IPS DF 6.9 (cell line): ENCODE measurements at regions not wholly inside any gene's neighbourhood (a gene's known extent, or its start where the extent isn't known, plus 50 kb on each side); places are given as distances from the start of the nearest gene placed in this dataset.

Experiments
- DNase-seq: peaks from one replicate; pipeline ENCODE4 v3.0.0-alpha.2; 2013; ENCODE audit warnings: low read depth, low spot score
- H3K27ac ChIP-seq: one replicate; pipeline ENCODE4 v1.5.1; 2013; ENCODE audit warnings: low read length, control low read depth
- H3K27me3 ChIP-seq: 2 replicates; pipeline ENCODE4 v1.6.1; 2013; ENCODE audit warnings: mild to moderate bottlenecking, low read length; ENCODE audit not compliant: control insufficient read depth, insufficient read depth
- H3K36me3 ChIP-seq: 2 replicates; pipeline ENCODE4 v1.6.1; 2013; ENCODE audit warnings: low read length; ENCODE audit not compliant: control insufficient read depth, insufficient read depth
- H3K4me1 ChIP-seq: 2 replicates; pipeline ENCODE4 v1.6.1; 2013; ENCODE audit warnings: low read length; ENCODE audit not compliant: control insufficient read depth, insufficient read depth
- H3K4me3 ChIP-seq: 2 replicates; pipeline ENCODE4 v1.5.1; 2013; ENCODE audit warnings: mild to moderate bottlenecking, low read length
- H3K9me3 ChIP-seq: 2 replicates; pipeline ENCODE4 v1.6.1; 2013; ENCODE audit warnings: low read length, inconsistent platforms; ENCODE audit not compliant: control insufficient read depth, insufficient read depth
- WGBS: extraction: QIAGEN DNeasy Blood & Tissue Kit; methylation state at CpG from one replicate; pipeline ENCODE4 v1.1.7; 2013; ENCODE audit warnings: mixed read lengths, missing lambda C conversion rate; ENCODE audit not compliant: insufficient read length, insufficient coverage; 5-methylcytosine and 5-hydroxymethylcytosine counted together

GRCh38 chr18:1604751-1605150 is 700.1 kb downstream of the ADCYAP1 start:
- H3K36me3 ChIP-seq, result no peaks in the 10 kb centered on the region
- H3K27me3 ChIP-seq, result no peaks in the 10 kb centered on the region

DNA sequence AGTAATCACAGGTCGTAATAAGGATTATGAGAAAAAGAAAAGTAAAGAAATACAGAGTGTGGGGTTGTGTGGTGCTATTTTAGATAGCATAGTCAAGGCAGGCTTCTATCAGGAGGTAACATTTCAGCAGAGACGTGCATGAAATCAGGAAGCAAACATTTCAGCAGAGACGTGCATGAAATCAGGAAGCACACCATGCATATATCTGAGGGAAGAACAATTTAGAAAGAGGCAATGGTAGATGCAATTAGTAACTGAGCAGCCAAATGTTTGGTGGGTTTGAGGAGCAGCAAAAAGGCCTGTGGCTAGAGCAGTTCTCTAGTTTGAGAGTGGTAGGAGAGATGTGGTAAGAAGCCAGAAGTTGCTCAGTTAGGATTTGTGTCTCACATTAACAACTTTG is 713.7 kb downstream of the ADCYAP1 start:
- no peaks in the 10 kb centered on the region for H3K27me3 ChIP-seq
- H3K4me3 ChIP-seq, result no peak overlapping the region
- WGBS, result 100% methylated on average over 1 of the region's 3 CpGs
- no peak for DNase-seq
- no peaks in the 10 kb centered on the region for H3K9me3 ChIP-seq
- no peaks in the 10 kb centered on the region for H3K4me1 ChIP-seq
- H3K36me3 ChIP-seq, result no peaks in the 10 kb centered on the region
- no peak overlapping the region for H3K27ac ChIP-seq

More at GRCh38 chr18:1604751-1605150, 700.1 kb downstream of the ADCYAP1 start:
- no CpG with 5 or more reads among the region's 5 CpGs for WGBS
- Histone ChIP-seq H3K4me1 (no peaks in the 10 kb centered on the region), H3K9me3 (no peaks in the 10 kb centered on the region), H3K27ac (no peak overlapping the region), H3K4me3 (no peak overlapping the region)
- no peak for DNase-seq

DNA sequence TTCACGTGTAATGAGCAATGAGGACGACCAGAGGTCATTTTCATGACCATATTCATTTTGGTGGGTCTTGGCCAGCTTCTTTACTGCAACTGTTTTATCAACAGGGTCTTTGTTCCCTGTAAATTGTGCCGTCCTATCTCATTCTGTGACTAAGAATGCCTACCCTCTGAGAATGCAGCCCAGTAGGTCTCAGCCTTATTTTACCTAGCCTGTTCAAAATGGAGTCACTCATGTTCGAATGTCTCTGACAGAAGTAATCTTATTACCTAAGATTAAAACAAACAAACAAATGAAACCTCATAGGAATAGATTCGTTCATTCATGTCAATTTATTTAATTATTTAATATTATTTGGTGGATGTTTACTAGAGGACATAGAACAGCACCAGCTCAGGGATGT is 714.8 kb downstream of the ADCYAP1 start:
- no peaks in the 10 kb centered on the region for H3K4me1 ChIP-seq
- H3K27ac ChIP-seq, result no peak overlapping the region
- no peak overlapping the region for H3K4me3 ChIP-seq
- no peaks in the 10 kb centered on the region for H3K36me3 ChIP-seq
- WGBS, result no CpG with 5 or more reads among the region's 5 CpGs
- H3K27me3 ChIP-seq, result no peaks in the 10 kb centered on the region
- DNase-seq, result no peak
- no peaks in the 10 kb centered on the region for H3K9me3 ChIP-seq

DNA sequence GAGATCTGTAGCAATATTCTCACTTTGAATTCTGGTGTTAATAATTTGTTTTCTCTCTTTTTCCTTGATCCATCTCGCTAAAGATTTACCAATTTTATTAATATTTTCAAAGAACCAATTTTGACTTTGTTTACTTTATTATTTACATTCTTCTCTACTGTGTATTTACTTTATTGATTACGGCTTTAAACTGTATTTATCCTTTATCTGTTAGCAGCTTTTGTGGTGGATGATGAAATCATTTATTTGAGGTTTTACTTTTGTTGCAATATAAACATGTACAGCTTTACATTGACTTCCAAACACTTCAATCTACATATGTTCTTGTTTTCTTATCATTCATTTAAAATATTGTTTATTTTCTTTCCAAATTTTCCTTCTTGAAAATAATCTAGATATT is 719.9 kb downstream of the ADCYAP1 start:
- no CpG with 5 or more reads among the region's 2 CpGs for whole genome bisulfite sequencing
- Histone ChIP-seq H3K4me1 (no peaks in the 10 kb centered on the region), H3K27me3 (no peaks in the 10 kb centered on the region), H3K36me3 (no peaks in the 10 kb centered on the region), H3K4me3 (no peak overlapping the region), H3K9me3 (no peaks in the 10 kb centered on the region), H3K27ac (no peak overlapping the region)
- no peak for DNase-seq

DNA sequence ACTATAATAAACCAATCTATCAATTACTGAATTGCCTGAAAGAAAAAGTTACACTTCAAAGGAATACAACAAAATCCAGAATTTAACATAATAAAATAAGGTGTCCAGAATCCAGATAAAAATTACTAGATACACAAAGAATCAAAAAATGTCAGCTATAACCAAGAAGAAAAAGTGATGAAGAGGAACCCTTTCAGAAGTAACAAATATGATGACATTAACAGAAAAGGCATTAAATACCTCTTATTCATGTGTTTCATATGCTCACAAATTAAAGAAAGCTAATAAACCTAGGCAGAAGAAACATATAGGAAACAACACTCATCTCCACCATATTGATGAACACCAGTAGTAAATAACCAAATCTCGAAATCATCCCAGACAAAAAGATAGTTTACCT is 722.8 kb downstream of the ADCYAP1 start:
- H3K9me3 ChIP-seq, result no peaks in the 10 kb centered on the region
- no peaks in the 10 kb centered on the region for H3K27me3 ChIP-seq
- H3K4me3 ChIP-seq, result no peak overlapping the region
- H3K4me1 ChIP-seq, result no peaks in the 10 kb centered on the region
- H3K36me3 ChIP-seq, result no peaks in the 10 kb centered on the region
- no CpG with 5 or more reads among the region's 1 CpG for WGBS
- no peak for DNase-seq
- no peak overlapping the region for H3K27ac ChIP-seq

- WGBS, result no CpG with 5 or more reads among the region's 2 CpGs
- Histone ChIP-seq H3K27me3 (no peaks in the 10 kb centered on the region), H3K9me3 (no peaks in the 10 kb centered on the region), H3K4me3 (no peak overlapping the region), H3K27ac (no peak overlapping the region), H3K4me1 (no peaks in the 10 kb centered on the region), H3K36me3 (no peaks in the 10 kb centered on the region)
- no peak for DNase-seq
Measured at GRCh38 chr18:1648712-1649111, 744.0 kb downstream of the ADCYAP1 start.

GRCh38 chr18:1652018-1652417 is 747.3 kb downstream of the ADCYAP1 start:
- no peaks in the 10 kb centered on the region for H3K36me3 ChIP-seq
- no CpG with 5 or more reads among the region's 2 CpGs for WGBS
- DNase-seq, result no peak

DNA sequence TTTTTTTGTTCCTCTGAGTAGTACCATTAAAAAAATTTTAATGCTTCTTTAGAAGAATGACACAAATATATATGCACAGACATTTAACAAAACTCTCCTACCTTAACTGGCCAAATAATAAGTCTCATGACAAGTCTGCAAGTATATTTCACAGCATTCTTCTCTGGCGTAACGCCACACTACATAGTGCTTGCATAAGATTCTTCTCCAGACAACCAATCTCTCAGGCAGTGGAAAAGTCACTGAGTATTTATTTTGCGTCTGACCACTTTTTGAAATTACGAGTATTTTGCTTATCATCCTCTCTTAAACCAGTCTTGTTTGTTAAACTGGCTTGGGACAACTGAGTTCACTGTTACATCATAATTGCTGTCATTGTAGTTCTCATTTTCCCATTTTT is 749.2 kb downstream of the ADCYAP1 start:
- no peaks in the 10 kb centered on the region for H3K27me3 ChIP-seq
- DNase-seq, result no peak
- WGBS, result no CpG with 5 or more reads among the region's 4 CpGs
- H3K36me3 ChIP-seq, result no peaks in the 10 kb centered on the region
- no peak overlapping the region for H3K27ac ChIP-seq
- no peak overlapping the region for H3K4me3 ChIP-seq
- H3K9me3 ChIP-seq, result no peaks in the 10 kb centered on the region
- H3K4me1 ChIP-seq, result no peaks in the 10 kb centered on the region

More at GRCh38 chr18:1652018-1652417, 747.3 kb downstream of the ADCYAP1 start:
- Histone ChIP-seq H3K27ac (no peak overlapping the region), H3K4me3 (no peak overlapping the region), H3K9me3 (no peaks in the 10 kb centered on the region), H3K4me1 (no peaks in the 10 kb centered on the region), H3K27me3 (no peaks in the 10 kb centered on the region)

- H3K4me3 ChIP-seq, result no peak overlapping the region
- H3K4me1 ChIP-seq, result no peaks in the 10 kb centered on the region
- no peaks in the 10 kb centered on the region for H3K36me3 ChIP-seq
- WGBS, result no CpG with 5 or more reads among the region's 1 CpG
- H3K27me3 ChIP-seq, result no peaks in the 10 kb centered on the region
- H3K9me3 ChIP-seq, result no peaks in the 10 kb centered on the region
- DNase-seq, result no peak
- no peak overlapping the region for H3K27ac ChIP-seq
Measured at GRCh38 chr18:1657876-1658275, 753.2 kb downstream of the ADCYAP1 start.

GRCh38 chr18:1658908-1659566 is 754.4 kb downstream of the ADCYAP1 start:
- DNase-seq, result no peak

More at GRCh38 chr18:1658908-1659566, 754.4 kb downstream of the ADCYAP1 start:
- Histone ChIP-seq H3K27ac (no peak overlapping the region), H3K27me3 (no peaks in the 10 kb centered on the region), H3K9me3 (no peaks in the 10 kb centered on the region), H3K4me1 (no peaks in the 10 kb centered on the region), H3K36me3 (no peaks in the 10 kb centered on the region), H3K4me3 (no peak overlapping the region)
- no CpG with 5 or more reads among the region's 9 CpGs for WGBS
